Endodermal cell (in vitro differentiated cells): ENCODE measurements at regions not wholly inside any gene's neighbourhood (a gene's known extent, or its start where the extent isn't known, plus 50 kb on each side); places are given as distances from the start of the nearest gene placed in this dataset.

Experiments used
- DNase-seq: peaks from one replicate; pipeline ENCODE4 v3.0.0-alpha.2; 2017
- H3K27ac ChIP-seq: 2 replicates; pipeline ENCODE4 v1.5.1; 2013; ENCODE audit warnings: mild to moderate bottlenecking, low read depth, low read length, moderate library complexity
- H3K27me3 ChIP-seq: 2 replicates; pipeline ENCODE4 v1.6.1; 2013; ENCODE audit warnings: mild to moderate bottlenecking, low read length, moderate library complexity; ENCODE audit not compliant: insufficient read depth, control insufficient read depth, poor library complexity, severe bottlenecking
- H3K36me3 ChIP-seq: 2 replicates; pipeline ENCODE4 v1.7.0; 2013; ENCODE audit warnings: mild to moderate bottlenecking, low read length, moderate library complexity; ENCODE audit not compliant: control insufficient read depth, insufficient read depth
- H3K4me1 ChIP-seq: one replicate; pipeline ENCODE4 v1.7.0; 2013; ENCODE audit warnings: low read length; ENCODE audit not compliant: control insufficient read depth, insufficient read depth
- H3K4me3 ChIP-seq: 2 replicates; pipeline ENCODE4 v1.5.1; 2013; ENCODE audit warnings: mild to moderate bottlenecking, low read length, moderate library complexity
- H3K9ac ChIP-seq: 2 replicates; pipeline ENCODE4 v1.6.1; 2013; ENCODE audit warnings: mild to moderate bottlenecking, low read length, moderate library complexity; ENCODE audit not compliant: poor library complexity, severe bottlenecking; ENCODE audit errors: extremely low read depth
- H3K9me3 ChIP-seq: 2 replicates; pipeline ENCODE4 v1.6.1; 2013; ENCODE audit warnings: mild to moderate bottlenecking, low read length, moderate library complexity; ENCODE audit not compliant: control insufficient read depth
- H3K27ac Mint-ChIP-seq: 2 replicates; pipeline ENCODE4 v1.8.0; 2020; ENCODE audit warnings: mixed read lengths
- H3K27me3 Mint-ChIP-seq: 2 replicates; pipeline ENCODE4 v1.8.0; 2021; ENCODE audit warnings: mild to moderate bottlenecking, mixed read lengths; ENCODE audit not compliant: insufficient read depth
- H3K36me3 Mint-ChIP-seq: 2 replicates; pipeline ENCODE4 v1.8.0; 2020; ENCODE audit warnings: low read depth, mixed read lengths
- H3K4me1 Mint-ChIP-seq: 2 replicates; pipeline ENCODE4 v1.8.0; 2020; ENCODE audit warnings: mixed read lengths
- H3K4me3 Mint-ChIP-seq: 2 replicates; pipeline ENCODE4 v1.8.0; 2020; ENCODE audit warnings: mild to moderate bottlenecking, moderate library complexity, mixed read lengths
- H3K9me3 Mint-ChIP-seq: 2 replicates; pipeline ENCODE4 v1.8.0; 2020; ENCODE audit warnings: mild to moderate bottlenecking, mixed read lengths
- WGBS, 2 experiments: methylation state at CpG; one replicate each; pipeline versions ENCODE4 v1.1.5 to v1.1.7; 2013; ENCODE audit warnings: missing lambda C conversion rate in 2 of 2, mixed read lengths in 1 of 2; ENCODE audit not compliant: insufficient coverage in 1 of 2, insufficient read length in 1 of 2; 5-methylcytosine and 5-hydroxymethylcytosine counted together
- TF ChIP-seq, protein P1 (sequence below): fragments of 200-600 bp; sonication (generic); conservative IDR thresholded peaks from 2 replicates; pipeline ENCODE4 v1.5.0; 2021; ENCODE audit warnings: antibody characterized with exemption, mild to moderate bottlenecking

DNA sequence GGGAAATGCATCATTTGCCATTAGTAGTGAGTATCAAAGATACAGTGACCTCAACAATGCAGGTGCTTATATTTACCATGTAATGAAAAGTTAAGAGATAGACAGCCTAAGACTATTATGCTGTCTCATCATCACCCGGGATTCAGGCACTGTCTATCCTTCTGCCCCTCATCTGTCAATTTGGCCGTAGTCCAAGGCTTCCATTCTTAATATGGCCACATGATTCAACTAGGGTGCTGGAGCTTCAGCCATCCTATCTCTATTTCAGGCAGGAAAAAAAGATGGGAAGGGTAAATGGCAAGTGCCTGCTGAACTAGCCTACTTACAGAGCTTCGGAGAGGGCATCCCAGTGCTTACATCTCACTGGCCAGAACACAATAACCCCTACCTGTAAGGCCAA lies 196.7 kb upstream of the LNX1 start:
- H3K4me3 Mint-ChIP-seq, result no peak overlapping the region
- TF ChIP-seq, protein P1, sequence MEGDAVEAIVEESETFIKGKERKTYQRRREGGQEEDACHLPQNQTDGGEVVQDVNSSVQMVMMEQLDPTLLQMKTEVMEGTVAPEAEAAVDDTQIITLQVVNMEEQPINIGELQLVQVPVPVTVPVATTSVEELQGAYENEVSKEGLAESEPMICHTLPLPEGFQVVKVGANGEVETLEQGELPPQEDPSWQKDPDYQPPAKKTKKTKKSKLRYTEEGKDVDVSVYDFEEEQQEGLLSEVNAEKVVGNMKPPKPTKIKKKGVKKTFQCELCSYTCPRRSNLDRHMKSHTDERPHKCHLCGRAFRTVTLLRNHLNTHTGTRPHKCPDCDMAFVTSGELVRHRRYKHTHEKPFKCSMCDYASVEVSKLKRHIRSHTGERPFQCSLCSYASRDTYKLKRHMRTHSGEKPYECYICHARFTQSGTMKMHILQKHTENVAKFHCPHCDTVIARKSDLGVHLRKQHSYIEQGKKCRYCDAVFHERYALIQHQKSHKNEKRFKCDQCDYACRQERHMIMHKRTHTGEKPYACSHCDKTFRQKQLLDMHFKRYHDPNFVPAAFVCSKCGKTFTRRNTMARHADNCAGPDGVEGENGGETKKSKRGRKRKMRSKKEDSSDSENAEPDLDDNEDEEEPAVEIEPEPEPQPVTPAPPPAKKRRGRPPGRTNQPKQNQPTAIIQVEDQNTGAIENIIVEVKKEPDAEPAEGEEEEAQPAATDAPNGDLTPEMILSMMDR, result no peak
- 92 to 100% methylated on average over 2 to 3 of the region's 3 CpGs for WGBS, 2 experiments

GRCh38 chr4:53786632-53787031 lies 195.3 kb upstream of the LNX1 start:
- Histone ChIP-seq H3K36me3 (no peaks in the 10 kb centered on the region), H3K4me3 (no peak overlapping the region), H3K9ac (no peak overlapping the region), H3K4me1 (no peaks in the 10 kb centered on the region), H3K9me3 (no peaks in the 10 kb centered on the region), H3K27me3 (no peaks in the 10 kb centered on the region), H3K27ac (no peak overlapping the region)
- WGBS, 2 experiments, result 92 to 94% methylated on average over 2 to 4 of the region's 4 CpGs
- H3K27me3 Mint-ChIP-seq, result peaks cover 4% of the 10 kb centered on the region
- TF ChIP-seq, protein P1, result no peak
- H3K36me3 Mint-ChIP-seq, result no peaks in the 10 kb centered on the region
- H3K4me1 Mint-ChIP-seq, result peaks cover 2% of the 10 kb centered on the region
- no peaks in the 10 kb centered on the region for H3K9me3 Mint-ChIP-seq
- no peak for DNase-seq
- H3K4me3 Mint-ChIP-seq, result no peak overlapping the region
- H3K27ac Mint-ChIP-seq, result no peak overlapping the region

More for the DNA sequence above, 196.7 kb upstream of the LNX1 start:
- no peak overlapping the region for H3K27ac ChIP-seq
- H3K27me3 Mint-ChIP-seq, result peaks cover 4% of the 10 kb centered on the region
- no peaks in the 10 kb centered on the region for H3K27me3 ChIP-seq
- H3K27ac Mint-ChIP-seq, result no peak overlapping the region
- DNase-seq, result no peak
- H3K4me1 ChIP-seq, result no peaks in the 10 kb centered on the region
- H3K4me1 Mint-ChIP-seq, result no peaks in the 10 kb centered on the region
- H3K9me3 ChIP-seq, result no peaks in the 10 kb centered on the region
- H3K4me3 ChIP-seq, result no peak overlapping the region
- H3K9ac ChIP-seq, result no peak overlapping the region
- no peaks in the 10 kb centered on the region for H3K9me3 Mint-ChIP-seq
- H3K36me3 ChIP-seq, result no peaks in the 10 kb centered on the region
- no peaks in the 10 kb centered on the region for H3K36me3 Mint-ChIP-seq

DNA sequence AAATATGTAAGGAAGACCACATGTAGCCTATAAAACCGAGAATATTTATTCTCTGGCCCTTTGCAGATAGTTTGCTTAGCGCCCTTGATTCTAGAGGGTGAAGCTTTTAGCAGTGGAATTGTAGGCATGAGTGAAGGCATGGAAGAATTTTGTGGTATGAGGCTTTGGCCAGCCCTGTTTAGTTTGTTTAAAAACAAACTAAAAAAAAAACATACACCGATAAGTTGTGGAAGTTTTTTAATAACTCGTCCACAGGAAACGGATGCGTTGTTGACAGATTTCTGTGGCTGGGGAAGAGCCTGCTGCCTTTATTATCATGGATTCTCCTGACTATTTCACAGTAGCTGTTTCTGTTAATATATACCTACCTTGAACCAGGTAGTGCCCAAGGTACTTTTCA lies 194.7 kb upstream of the LNX1 start:
- Histone ChIP-seq H3K27me3 (no peaks in the 10 kb centered on the region), H3K4me3 (no peak overlapping the region), H3K27ac (no peak overlapping the region), H3K4me1 (no peaks in the 10 kb centered on the region), H3K36me3 (no peaks in the 10 kb centered on the region), H3K9me3 (no peaks in the 10 kb centered on the region), H3K9ac (no peak overlapping the region)
- Mint-ChIP-seq H3K9me3 (no peaks in the 10 kb centered on the region), H3K27me3 (peaks cover 4% of the 10 kb centered on the region), H3K4me3 (no peak overlapping the region), H3K36me3 (no peaks in the 10 kb centered on the region), H3K27ac (no peak overlapping the region), H3K4me1 (peaks cover 8% of the 10 kb centered on the region)
- TF ChIP-seq, protein P1, result no peak
- WGBS, 2 experiments, result 85 to 93% methylated on average over 4 to 6 of the region's 6 CpGs
- no peak for DNase-seq
